Osteoblast (primary cell): ENCODE measurements at regions not wholly inside any gene's neighbourhood (a gene's known extent, or its start where the extent isn't known, plus 50 kb on each side); places are given as distances from the start of the nearest gene placed in this dataset. TPM values are rescaled to one million over a fixed set of nuclear protein-coding genes. Genes with fewer than 3 reads are reported as not detected.

Source experiments
- DNase-seq: peaks from one replicate; pipeline ENCODE4 v3.0.0; 2011; ENCODE audit warnings: low spot score, mixed read lengths; ENCODE audit not compliant: insufficient read length; ENCODE audit errors: missing footprints
- H2AFZ ChIP-seq: 2 replicates; pipeline ENCODE4 v1.6.0; 2011; ENCODE audit warnings: mild to moderate bottlenecking, low read length
- H3K27ac ChIP-seq: 2 replicates; pipeline ENCODE4 v1.5.1; 2011; ENCODE audit warnings: mild to moderate bottlenecking, low read depth, low read length, moderate library complexity
- H3K27me3 ChIP-seq: 2 replicates; pipeline ENCODE4 v1.6.0; 2012; ENCODE audit warnings: mild to moderate bottlenecking, control low read depth, inconsistent platforms, low read length, moderate library complexity; ENCODE audit not compliant: insufficient read depth
- H3K36me3 ChIP-seq: 2 replicates; pipeline ENCODE4 v1.5.1; 2011; ENCODE audit warnings: mild to moderate bottlenecking, low read length, control low read depth, moderate library complexity; ENCODE audit not compliant: insufficient read depth
- H3K4me1 ChIP-seq: 2 replicates; pipeline ENCODE4 v1.5.1; 2011; ENCODE audit warnings: mild to moderate bottlenecking, low read length, control low read depth, moderate library complexity; ENCODE audit not compliant: insufficient read depth
- H3K4me2 ChIP-seq: 2 replicates; pipeline ENCODE4 v1.6.0; 2011; ENCODE audit warnings: mild to moderate bottlenecking, low read length; ENCODE audit not compliant: insufficient read depth
- H3K4me3 ChIP-seq: fragments of 200-600 bp; sonication (generic); 3 replicates; pipeline ENCODE4 v1.5.1; 2012; ENCODE audit warnings: mild to moderate bottlenecking, low read length, inconsistent platforms; ENCODE audit not compliant: insufficient read depth
- H3K79me2 ChIP-seq: 2 replicates; pipeline ENCODE4 v1.6.0; 2012; ENCODE audit warnings: mild to moderate bottlenecking, low read length, control low read depth, inconsistent platforms; ENCODE audit not compliant: insufficient read depth
- H3K9me3 ChIP-seq: 2 replicates; pipeline ENCODE4 v1.5.1; 2011; ENCODE audit warnings: low read depth, low read length, control low read depth
- H4K20me1 ChIP-seq: 2 replicates; pipeline ENCODE4 v1.6.0; 2012; ENCODE audit warnings: mild to moderate bottlenecking, low read length, control low read depth; ENCODE audit not compliant: insufficient read depth
- CTCF ChIP-seq: IDR thresholded peaks from 2 replicates; pipeline ENCODE4 v1.5.1; 2011; ENCODE audit warnings: mild to moderate bottlenecking, low read depth, low read length, moderate library complexity; ENCODE audit errors: extremely low read depth
- small RNA-seq: library from RNA; depleted of rRNA; stranded (forward); fragments of <200 nt; gene quantifications from one replicate; pipeline ENCODE3, GENCODE V24; 2012

GRCh38 chr1:162912061-162912667 is 51.2 kb upstream of the CCDC190 start:
- H3K9me3 ChIP-seq, result no peaks in the 10 kb centered on the region
- no peak for DNase-seq
- H4K20me1 ChIP-seq, result no peaks in the 10 kb centered on the region
- no peaks in the 10 kb centered on the region for H3K36me3 ChIP-seq
- no peak overlapping the region for H3K4me3 ChIP-seq
- H3K27ac ChIP-seq, result no peak overlapping the region
- H3K79me2 ChIP-seq, result no peaks in the 10 kb centered on the region
- TF ChIP-seq CTCF, result no peak
- no peak overlapping the region for H2AFZ ChIP-seq
- H3K27me3 ChIP-seq, result no peaks in the 10 kb centered on the region
- no peak overlapping the region for H3K4me2 ChIP-seq
- peaks cover 32% of the 10 kb centered on the region for H3K4me1 ChIP-seq

Small RNAs in the stretch of these regions (small RNA-seq; reads per million reads assigned to genes)
- gene AL392003.1, result not detected
